Occipital lobe (tissue), 1 donor: ENCODE measurements at regions not wholly inside any gene's neighbourhood (a gene's known extent, or its start where the extent isn't known, plus 50 kb on each side); places are given as distances from the start of the nearest gene placed in this dataset.
"Not testable (repeated sequence)": the region's sequence is repeated elsewhere in the genome, so short reads cannot be mapped to it uniquely, and the experiment has no call there.

Source experiments
- DNase-seq: peaks from one replicate; lab custom pipeline; 2025; lab: John Stamatoyannopoulos, UW

- DNase-seq, result no peak
Observed at GRCh38 chr5:123743990-123744583, 232.1 kb downstream of the CSNK1G3 start.

GRCh38 chr5:123735384-123735783 is 223.4 kb downstream of the CSNK1G3 start:
- no peak for DNase-seq

- DNase-seq, result no peak
Observed at GRCh38 chr5:123732257-123732656, 220.3 kb downstream of the CSNK1G3 start.

- DNase-seq, result no peak
Observed at GRCh38 chr5:123722451-123722850, 210.5 kb downstream of the CSNK1G3 start.

GRCh38 chr5:123721675-123722276 is 209.8 kb downstream of the CSNK1G3 start:
- no peak for DNase-seq

- no peak for DNase-seq
Observed at GRCh38 chr5:123720955-123721354, 209.0 kb downstream of the CSNK1G3 start.

GRCh38 chr5:123720339-123720738 is 208.4 kb downstream of the CSNK1G3 start:
- DNase-seq, result no peak

- no peak for DNase-seq
Observed at GRCh38 chr5:123719004-123719403, 207.0 kb downstream of the CSNK1G3 start.

GRCh38 chr5:123718238-123718637 is 206.3 kb downstream of the CSNK1G3 start:
- no peak for DNase-seq

GRCh38 chr5:123717139-123717538 is 205.2 kb downstream of the CSNK1G3 start:
- DNase-seq, result no peak

- no peak for DNase-seq
Observed at GRCh38 chr5:123710031-123710430, 198.1 kb downstream of the CSNK1G3 start.

- DNase-seq, result no peak
Observed at GRCh38 chr5:123709422-123709821, 197.4 kb downstream of the CSNK1G3 start.

GRCh38 chr5:123708074-123708806 is 196.3 kb downstream of the CSNK1G3 start:
- DNase-seq, result no peak

GRCh38 chr5:123706531-123706930 is 194.6 kb downstream of the CSNK1G3 start:
- no peak for DNase-seq

GRCh38 chr5:123705741-123706140 is 193.8 kb downstream of the CSNK1G3 start:
- no peak for DNase-seq

GRCh38 chr5:123701511-123702200 is 189.7 kb downstream of the CSNK1G3 start:
- DNase-seq, result no peak

- DNase-seq, result no peak
Observed at GRCh38 chr5:123700624-123701287, 188.8 kb downstream of the CSNK1G3 start.

GRCh38 chr5:123699571-123699970 is 187.6 kb downstream of the CSNK1G3 start:
- DNase-seq, result no peak

GRCh38 chr5:123698937-123699336 is 187.0 kb downstream of the CSNK1G3 start:
- not testable (repeated sequence) for DNase-seq

- DNase-seq, result peak; percentile 80
Observed at GRCh38 chr5:123696921-123697341, 185.0 kb downstream of the CSNK1G3 start.

GRCh38 chr5:123690821-123691220 is 178.8 kb downstream of the CSNK1G3 start:
- DNase-seq, result no peak

GRCh38 chr5:123681061-123681460 is 169.1 kb downstream of the CSNK1G3 start:
- no peak for DNase-seq
